OCI-LY7 (cell line): ENCODE measurements at regions not wholly inside any gene's neighbourhood (a gene's known extent, or its start where the extent isn't known, plus 50 kb on each side); places are given as distances from the start of the nearest gene placed in this dataset.

Experiments
- BruUV-seq: library from RNA; stranded (reverse); fragments of 400-500 nt; replicated peaks from 2 replicates; lab custom pipeline; 2021; lab: Mats Ljungman, UMichigan
- CTCF ChIA-PET: fragments of 300-600 bp; sonication (Branson Sonifier 250); formaldehyde crosslinking; loops from one replicate; lab custom pipeline; 2022; ENCODE audit warnings: antibody characterized with exemption; ENCODE audit not compliant: unreplicated experiment; lab: Charles Lee
- POLR2A ChIA-PET: fragments of 300-600 bp; sonication (Branson Sonifier 250); formaldehyde crosslinking; loops from one replicate; lab custom pipeline; 2022; ENCODE audit warnings: antibody characterized with exemption; lab: Charles Lee
- DNase-seq: peaks from one replicate; pipeline ENCODE4 v3.0.0-alpha.2; 2015; ENCODE audit warnings: low spot score
- H2AFZ ChIP-seq: fragments of 200-600 bp; sonication (generic), shearing (Covaris generic); 2 replicates; pipeline ENCODE4 v1.6.1; 2014; ENCODE audit warnings: mild to moderate bottlenecking, antibody characterized with exemption, low read length, moderate library complexity
- H3K27ac ChIP-seq: fragments of 200-600 bp; sonication (generic); 2 replicates; pipeline ENCODE4 v1.5.1; 2014; ENCODE audit warnings: mixed run types, low read depth, mild to moderate bottlenecking, moderate library complexity, low read length, inconsistent platforms; ENCODE audit not compliant: poor library complexity, severe bottlenecking
- H3K36me3 ChIP-seq: fragments of 200-600 bp; sonication (generic); 2 replicates; pipeline ENCODE4 v1.6.1; 2014; ENCODE audit warnings: mild to moderate bottlenecking, antibody characterized with exemption, low read length, moderate library complexity, mixed read lengths; ENCODE audit not compliant: insufficient read depth
- H3K4me1 ChIP-seq: fragments of 200-600 bp; sonication (generic); 2 replicates; pipeline ENCODE4 v1.5.1; 2014; ENCODE audit warnings: mild to moderate bottlenecking, low read length; ENCODE audit not compliant: insufficient read depth, poor library complexity, severe bottlenecking
- H3K4me2 ChIP-seq: fragments of 200-600 bp; sonication (generic); 2 replicates; pipeline ENCODE4 v1.6.1; 2014; ENCODE audit warnings: mild to moderate bottlenecking, low read length
- H3K4me3 ChIP-seq: fragments of 200-600 bp; sonication (generic); 2 replicates; pipeline ENCODE4 v1.5.1; 2014; ENCODE audit warnings: mild to moderate bottlenecking, low read depth, low read length; ENCODE audit not compliant: poor library complexity, severe bottlenecking
- H3K79me2 ChIP-seq: fragments of 200-600 bp; sonication (generic); 2 replicates; pipeline ENCODE4 v1.6.1; 2016; ENCODE audit warnings: low read depth, mild to moderate bottlenecking, low read length, moderate library complexity, mixed read lengths; ENCODE audit not compliant: insufficient read depth
- H3K9me2 ChIP-seq: fragments of 200-600 bp; sonication (generic); 2 replicates; pipeline ENCODE4 v1.6.1; 2016; ENCODE audit warnings: mild to moderate bottlenecking, low read length, mixed read lengths; ENCODE audit not compliant: insufficient read depth
- H3K9me3 ChIP-seq: fragments of 200-600 bp; sonication (generic); 2 replicates; pipeline ENCODE4 v1.6.1; 2014; ENCODE audit warnings: mild to moderate bottlenecking, mixed run types, low read length, mixed read lengths
- H4K20me1 ChIP-seq: fragments of 200-600 bp; sonication (generic); 2 replicates; pipeline ENCODE4 v1.6.1; 2014; ENCODE audit warnings: mild to moderate bottlenecking, antibody characterized with exemption, low read length, moderate library complexity, mixed read lengths; ENCODE audit not compliant: insufficient read depth
- CTCF ChIP-seq: fragments of 200-600 bp; sonication (generic); conservative IDR thresholded peaks from 2 replicates; pipeline ENCODE4 v1.5.1; 2014; ENCODE audit warnings: mild to moderate bottlenecking, antibody characterized with exemption, low read length, moderate library complexity, mixed read lengths
- EZH2phosphoT487 ChIP-seq: fragments of 200-600 bp; sonication (generic); IDR thresholded peaks from 2 replicates; pipeline ENCODE4 v1.6.1; 2018; ENCODE audit warnings: low read depth, borderline replicate concordance, mild to moderate bottlenecking, mixed run types, antibody characterized with exemption, low read length, moderate library complexity, mixed read lengths
- intact Hi-C: fragments of 100-400 bp; cut with micrococcal nuclease; formaldehyde crosslinking; loops from one replicate; pipeline ENCODE4 v1.10.0; 2022; ENCODE audit not compliant: unreplicated experiment

GRCh38 chr6:126264265-126264664 is 75.7 kb upstream of the CENPW start:
- intact Hi-C loops = no loop called here
- H3K4me2 ChIP-seq = no peak overlapping the region
- H3K36me3 ChIP-seq = no peaks in the 10 kb centered on the region
- no peaks in the 10 kb centered on the region for H4K20me1 ChIP-seq
- ChIA-PET CTCF (no interaction called here), POLR2A (interaction anchor here (0.6 kb wide), 1 partner anchor 46 kb away, joined by 3 read pairs; no protein-coding TSS in a partner anchor)
- no TSS peak for BruUV-seq
- no peaks in the 10 kb centered on the region for H3K9me2 ChIP-seq
- no peaks in the 10 kb centered on the region for H3K79me2 ChIP-seq
- H3K27ac ChIP-seq = no peak overlapping the region
- DNase-seq = no peak
- H3K9me3 ChIP-seq = no peaks in the 10 kb centered on the region
- no peak overlapping the region for H3K4me3 ChIP-seq
- H2AFZ ChIP-seq = no peak overlapping the region
- TF ChIP-seq CTCF = no peak
- TF ChIP-seq EZH2phosphoT487 = no peak
- H3K4me1 ChIP-seq = no peaks in the 10 kb centered on the region

- no peaks in the 10 kb centered on the region for H4K20me1 ChIP-seq
- H3K9me3 ChIP-seq = no peaks in the 10 kb centered on the region
- H3K4me3 ChIP-seq = no peak overlapping the region
- H3K4me1 ChIP-seq = no peaks in the 10 kb centered on the region
- no peak overlapping the region for H3K27ac ChIP-seq
- intact Hi-C loops = no loop called here
- DNase-seq = no peak
- no peak overlapping the region for H3K4me2 ChIP-seq
- H2AFZ ChIP-seq = no peak overlapping the region
- H3K79me2 ChIP-seq = no peaks in the 10 kb centered on the region
- H3K9me2 ChIP-seq = no peaks in the 10 kb centered on the region
- ChIA-PET CTCF (no interaction called here), POLR2A (no interaction called here)
- TF ChIP-seq CTCF = no peak
- TF ChIP-seq EZH2phosphoT487 = no peak
- no TSS peak for BruUV-seq
- no peaks in the 10 kb centered on the region for H3K36me3 ChIP-seq
Observed at GRCh38 chr6:126266664-126267063, 73.3 kb upstream of the CENPW start.

GRCh38 chr6:126267626-126268025 is 72.3 kb upstream of the CENPW start:
- Histone ChIP-seq H3K27ac (no peak overlapping the region), H3K4me3 (no peak overlapping the region), H2AFZ (no peak overlapping the region), H3K9me3 (no peaks in the 10 kb centered on the region), H3K79me2 (no peaks in the 10 kb centered on the region), H4K20me1 (no peaks in the 10 kb centered on the region), H3K4me2 (no peak overlapping the region), H3K36me3 (no peaks in the 10 kb centered on the region), H3K4me1 (no peaks in the 10 kb centered on the region), H3K9me2 (no peaks in the 10 kb centered on the region)
- BruUV-seq = no TSS peak
- no peak for DNase-seq
- ChIA-PET POLR2A (interaction anchor here (1.3 kb wide), 1 partner anchor 10 kb away, joined by 6 read pairs; no protein-coding TSS in a partner anchor), CTCF (no interaction called here)
- TF ChIP-seq CTCF = no peak
- no peak for TF ChIP-seq EZH2phosphoT487
- intact Hi-C loops = no loop called here
